DMS 273 treated with DMSO at 0.1 percent for 48 hours (cell line): ENCODE measurements at regions not wholly inside any gene's neighbourhood (a gene's known extent, or its start where the extent isn't known, plus 50 kb on each side); places are given as distances from the start of the nearest gene placed in this dataset.
"Not testable (repeated sequence)": the region's sequence is repeated elsewhere in the genome, so short reads cannot be mapped to it uniquely, and the experiment has no call there.

ENCODE experiments used
- DNase-seq: peaks from one replicate; lab custom pipeline; 2025; lab: John Stamatoyannopoulos, UW

DNA sequence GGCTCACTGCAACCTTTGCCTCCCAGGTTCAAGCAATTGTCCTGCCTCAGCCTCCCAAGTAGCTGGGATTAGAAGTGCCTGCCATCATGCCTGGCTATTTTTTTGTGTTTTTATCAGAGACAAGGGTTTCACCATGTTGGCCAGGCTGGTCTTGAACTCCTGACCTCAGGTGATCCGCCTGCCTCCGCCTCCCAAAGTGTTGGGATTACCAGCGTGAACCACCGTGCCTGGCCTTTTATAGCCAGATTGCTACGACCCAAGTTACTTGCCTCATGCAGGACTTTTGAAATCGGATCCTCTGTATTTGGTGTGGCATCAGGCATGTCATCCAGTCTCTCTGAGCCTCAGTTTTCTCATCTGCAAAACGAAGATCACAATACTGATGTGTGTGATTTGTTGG, 115.9 kb upstream of the MYCN start:
- DNase-seq = not testable (repeated sequence)

DNA sequence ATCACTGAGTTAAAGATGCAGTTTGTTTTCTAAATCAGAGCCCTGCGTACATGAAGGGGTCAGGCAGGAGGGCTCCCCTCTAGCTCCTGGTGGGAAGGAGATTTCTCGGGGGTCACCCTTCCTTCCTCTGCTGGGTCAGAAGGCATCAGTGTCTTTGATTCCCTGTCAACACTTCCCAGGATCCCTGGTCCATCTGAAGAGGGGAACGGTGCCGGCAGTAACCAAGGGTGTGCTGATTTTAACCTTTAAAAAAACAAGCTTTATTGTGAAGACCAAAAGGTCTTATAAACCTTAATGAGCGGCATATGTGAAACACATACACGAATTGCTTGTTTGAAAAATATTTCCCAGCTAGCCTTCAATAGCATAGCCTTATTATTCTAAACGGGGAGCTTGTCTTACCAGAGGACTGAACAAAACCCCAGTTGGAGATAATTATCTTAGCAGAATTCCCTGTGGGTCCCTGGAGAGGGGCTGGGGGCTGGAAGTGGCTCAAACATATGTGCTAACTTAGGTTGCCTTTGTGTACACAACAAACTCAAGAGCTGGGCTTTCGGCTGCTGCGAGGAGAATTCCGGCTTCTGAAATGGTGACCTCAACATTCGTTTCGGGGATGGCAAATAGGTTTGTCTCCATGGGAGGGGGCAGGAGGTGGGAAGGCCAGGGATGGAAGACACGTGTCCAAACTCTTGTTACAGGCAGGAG, 114.9 kb upstream of the MYCN start:
- no peak for DNase-seq

DNA sequence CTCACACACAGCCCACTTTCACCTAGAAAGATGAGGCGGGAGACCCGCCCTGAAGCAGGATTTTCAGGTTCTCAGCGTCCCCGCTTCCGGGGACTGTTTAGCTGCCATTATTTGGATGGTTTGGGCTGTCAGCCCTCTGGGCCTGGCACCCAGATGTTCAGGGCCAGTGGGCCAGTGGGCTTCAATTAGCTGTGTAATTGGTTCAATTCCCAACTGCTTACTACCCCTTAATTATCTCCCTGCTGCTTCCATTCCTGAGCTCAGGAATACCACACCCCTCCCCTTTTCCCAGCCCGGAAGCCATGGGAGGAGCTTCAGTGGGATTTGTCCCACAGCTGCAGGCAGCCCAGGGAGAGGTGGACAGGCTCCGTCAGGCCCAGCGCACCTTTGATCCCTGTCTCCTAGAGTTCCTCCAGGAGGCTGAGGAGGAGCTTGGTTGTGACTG, 114.1 kb upstream of the MYCN start:
- DNase-seq = no peak

DNA sequence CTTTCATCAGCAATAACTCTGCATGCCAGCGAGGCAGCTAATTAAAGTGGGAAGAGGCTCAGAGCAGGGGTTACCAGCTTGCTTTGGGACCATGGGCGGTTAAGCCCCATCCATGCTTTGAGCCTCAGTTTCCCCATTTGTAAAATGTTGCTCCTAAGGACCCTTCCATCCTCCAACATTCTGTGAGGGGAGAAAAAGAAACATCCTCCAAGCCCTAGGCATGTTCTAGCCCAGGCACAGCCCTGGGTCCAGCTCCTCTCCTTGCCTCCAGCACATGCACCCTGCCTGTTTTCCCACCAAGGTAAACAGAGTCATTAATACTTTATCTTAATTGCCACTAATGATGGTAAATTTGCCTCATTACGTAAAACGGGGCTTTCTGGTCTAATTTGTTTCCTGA, 113.3 kb upstream of the MYCN start:
- no peak for DNase-seq

DNA sequence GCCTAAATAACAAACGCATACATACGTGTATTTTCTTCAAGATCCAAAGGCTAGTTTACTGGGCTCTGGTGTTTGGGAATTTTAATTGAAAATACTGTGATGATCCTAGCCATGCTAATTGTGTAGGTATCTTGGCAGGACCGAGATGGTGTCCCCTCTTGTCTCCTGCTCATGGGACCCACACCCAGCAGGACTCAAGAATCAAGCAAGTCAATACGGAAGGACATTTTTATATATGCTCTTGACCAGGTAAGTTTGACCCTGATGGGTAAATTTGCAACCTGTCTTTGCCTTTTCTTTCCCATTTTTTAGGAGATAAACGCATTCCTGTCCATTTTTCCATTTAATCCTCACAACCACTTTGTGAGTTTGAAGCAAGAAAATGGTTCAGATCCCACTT, 111.8 kb upstream of the MYCN start:
- DNase-seq = no peak

DNA sequence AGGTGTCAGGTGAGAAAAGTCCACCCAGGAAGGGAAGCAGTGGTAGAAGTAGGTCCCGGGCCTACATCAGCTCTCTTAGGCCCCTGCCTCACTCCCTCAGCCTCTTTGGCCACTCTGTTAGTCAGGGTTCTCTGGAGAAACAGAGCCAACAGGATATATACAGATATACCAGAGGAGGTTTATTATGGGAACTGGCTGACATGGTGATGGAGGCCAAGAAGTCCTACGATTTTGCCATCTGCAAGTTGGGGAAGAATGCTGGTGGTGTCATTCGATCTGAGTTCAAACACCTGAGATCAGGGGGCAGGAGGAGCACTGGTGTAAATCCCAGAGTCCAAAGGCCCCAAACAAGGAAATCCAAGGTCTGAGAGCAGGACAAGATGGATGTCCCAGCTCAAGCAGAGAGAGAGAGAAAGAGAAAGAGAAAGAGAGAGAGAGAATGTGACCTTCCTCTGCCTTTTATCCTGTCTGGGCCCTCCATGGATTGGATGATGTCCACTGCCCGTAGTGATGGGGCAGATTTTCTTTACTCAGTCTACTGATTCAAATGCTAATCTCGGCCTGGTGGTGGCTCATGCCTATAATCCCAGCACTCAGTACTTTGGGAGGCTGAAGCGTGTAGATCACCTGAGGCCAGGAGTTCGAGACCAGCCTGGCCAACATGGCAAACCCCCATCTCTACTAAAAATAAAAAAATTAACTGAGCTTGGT, 111.1 kb upstream of the MYCN start:
- no peak for DNase-seq

DNA sequence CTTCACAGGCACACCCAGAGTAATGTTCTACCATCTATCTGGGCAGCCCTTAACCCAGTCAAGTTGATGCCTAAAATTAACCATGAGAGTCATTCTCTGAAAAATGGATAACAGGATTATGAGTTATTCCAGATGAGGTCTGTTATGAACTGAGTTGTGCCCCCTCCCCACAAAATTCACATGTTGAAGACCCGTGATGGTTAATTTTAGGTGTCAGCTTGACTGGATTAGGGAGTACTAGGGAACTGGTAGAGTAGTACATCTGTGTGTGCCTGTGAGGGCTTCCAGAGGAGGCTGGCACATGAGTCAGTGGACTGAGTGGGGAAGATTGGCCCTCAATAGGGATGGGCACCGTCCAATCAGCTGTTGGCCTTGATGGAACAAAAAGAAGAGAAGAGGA, 110.4 kb upstream of the MYCN start:
- DNase-seq = no peak

DNA sequence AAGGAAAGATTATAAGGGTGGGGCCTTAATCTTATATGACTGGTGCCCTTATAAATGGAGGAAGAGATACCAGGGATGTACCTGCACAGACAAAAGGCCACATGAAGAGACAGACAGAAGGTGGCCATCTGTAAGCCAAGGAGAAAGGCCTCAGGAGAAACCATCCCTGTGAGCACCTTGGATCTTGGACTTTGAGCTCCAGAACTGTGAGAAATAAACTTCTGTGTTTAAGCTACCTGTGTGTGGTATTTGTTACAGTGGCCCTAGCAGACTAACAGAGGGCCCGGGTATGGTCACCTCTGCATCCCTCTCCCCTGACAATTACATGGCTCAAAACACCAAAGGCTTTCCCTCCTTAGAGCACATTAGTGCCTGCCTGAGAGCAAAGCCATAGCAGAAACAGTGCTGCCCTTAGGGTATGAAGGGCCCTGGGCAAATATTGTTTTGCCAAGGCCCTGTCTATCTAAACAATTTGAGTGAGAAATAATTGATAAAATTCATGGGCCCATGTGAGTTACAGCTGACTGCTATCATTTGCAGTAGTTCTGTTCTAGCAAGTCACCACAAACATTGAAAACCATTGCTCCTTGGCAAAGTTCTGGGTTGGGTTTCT, 109.3 kb upstream of the MYCN start:
- no peak for DNase-seq

DNA sequence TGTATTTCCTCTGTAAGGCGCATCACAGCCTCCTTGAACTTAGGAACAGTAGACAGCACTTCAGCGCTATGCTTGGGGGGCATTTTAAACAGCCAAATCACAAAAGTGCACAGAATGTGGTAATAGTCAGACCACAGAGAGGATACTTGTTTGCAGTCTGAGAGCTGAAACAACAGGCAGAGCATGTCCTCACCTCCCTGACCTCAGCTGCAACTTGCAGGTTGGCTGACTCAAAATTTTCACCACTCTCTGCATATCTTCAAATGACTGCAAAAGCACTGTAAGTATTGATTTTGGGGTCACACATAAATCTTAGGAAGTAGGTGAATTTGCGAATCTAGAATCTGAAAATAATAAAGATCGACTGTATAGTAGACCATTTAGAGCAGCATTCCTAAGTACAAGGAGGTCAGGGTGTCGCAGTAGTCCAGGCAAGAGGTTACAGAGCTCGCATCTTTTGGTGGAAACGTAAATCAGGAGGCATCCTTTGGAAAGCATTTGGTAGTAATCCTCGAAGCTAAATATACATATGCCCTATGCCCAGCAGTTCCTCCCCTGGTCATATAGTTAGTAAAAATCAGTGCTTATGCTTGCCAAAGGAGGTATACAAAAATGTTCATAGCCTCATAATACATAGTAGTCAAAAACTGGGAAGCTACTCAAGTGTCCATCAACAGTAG, 108.2 kb upstream of the MYCN start:
- no peak for DNase-seq

DNA sequence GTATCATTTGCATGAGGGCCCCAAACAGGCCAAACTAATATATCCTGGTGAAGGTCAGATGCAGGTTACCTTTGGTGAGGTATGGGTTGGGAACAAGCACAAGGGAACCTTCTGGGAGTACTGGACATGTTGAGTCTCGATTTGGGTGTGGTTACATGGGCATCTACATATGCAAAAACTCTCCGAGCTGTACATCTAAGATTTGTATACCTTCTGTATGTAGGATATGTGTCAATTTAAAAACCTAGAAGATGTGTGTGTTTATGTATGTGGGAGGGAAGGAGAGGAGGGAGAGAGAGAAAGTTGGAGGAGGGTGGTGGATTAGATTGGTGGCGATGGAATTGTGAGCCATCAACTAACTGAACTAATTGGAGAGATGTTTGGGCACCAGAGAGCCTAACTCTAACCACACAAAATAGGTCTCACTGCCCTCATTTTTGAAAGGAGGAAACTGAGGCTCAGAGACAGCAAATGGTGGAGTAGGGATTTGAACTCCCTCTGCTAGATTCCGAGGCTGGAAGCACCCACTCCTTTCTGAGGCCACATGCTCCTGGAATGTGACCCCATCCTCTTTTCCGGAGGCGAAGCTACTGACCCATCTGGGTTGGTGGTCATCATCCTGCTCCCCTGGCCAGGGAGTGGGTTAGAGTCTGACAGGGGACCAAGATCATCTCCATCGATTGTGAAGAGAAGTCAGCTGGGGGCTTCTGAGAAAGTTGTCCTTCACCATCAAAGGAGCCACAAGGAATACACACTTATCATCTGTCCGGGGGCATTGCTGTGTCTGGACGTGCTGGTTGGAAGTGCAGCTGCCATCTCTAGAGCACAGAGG, 107.3 kb upstream of the MYCN start:
- no peak for DNase-seq

DNA sequence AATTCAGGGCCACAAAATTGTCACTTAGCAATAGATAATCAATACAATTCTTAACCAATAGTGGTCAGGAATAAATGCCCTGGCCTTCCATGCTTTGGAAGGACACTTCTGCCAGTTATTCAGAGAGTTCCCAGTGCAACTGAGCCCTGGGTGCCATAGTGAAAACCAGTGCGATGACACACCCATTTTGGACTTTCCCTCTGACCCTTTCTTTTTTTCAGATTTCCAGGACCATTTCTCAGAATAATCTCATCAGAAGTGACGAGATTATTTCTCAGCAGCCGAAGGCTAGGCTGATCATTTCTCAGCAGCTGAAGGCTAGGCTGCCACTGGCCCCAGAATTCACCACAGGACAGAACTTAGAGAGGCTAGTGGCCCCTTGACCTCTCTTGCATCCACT, 106.6 kb upstream of the MYCN start:
- no peak for DNase-seq

DNA sequence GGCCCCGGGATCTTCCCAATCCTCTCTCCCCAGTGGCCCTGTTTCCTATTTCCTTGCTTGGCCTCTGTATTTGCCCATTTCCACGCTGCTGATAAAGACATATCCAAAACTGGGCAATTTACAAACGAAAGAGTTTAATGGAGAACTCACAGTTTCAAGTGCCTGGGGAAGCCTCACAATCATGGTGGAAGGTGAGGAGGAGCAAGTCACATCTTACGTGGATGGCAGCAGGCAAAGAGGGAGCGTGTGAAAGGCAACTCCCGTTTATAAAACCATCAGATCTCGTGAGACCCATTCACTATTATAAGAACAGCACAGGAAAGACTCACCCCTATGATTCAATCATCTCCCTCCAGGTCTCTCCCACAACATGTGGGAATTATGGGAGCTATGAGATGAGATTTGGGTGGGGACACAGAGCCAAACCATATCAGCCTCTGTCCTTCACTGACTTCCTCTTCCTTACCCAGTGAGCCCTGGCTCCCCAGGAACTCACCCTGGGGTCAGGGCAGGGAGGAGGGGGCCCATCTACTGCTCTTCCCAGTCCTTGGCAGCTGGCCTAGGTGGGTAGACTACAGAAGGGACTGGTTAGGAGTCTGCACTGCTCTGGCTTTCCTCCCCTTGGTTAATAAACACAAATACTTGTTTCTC, 105.8 kb upstream of the MYCN start:
- DNase-seq = no peak

DNA sequence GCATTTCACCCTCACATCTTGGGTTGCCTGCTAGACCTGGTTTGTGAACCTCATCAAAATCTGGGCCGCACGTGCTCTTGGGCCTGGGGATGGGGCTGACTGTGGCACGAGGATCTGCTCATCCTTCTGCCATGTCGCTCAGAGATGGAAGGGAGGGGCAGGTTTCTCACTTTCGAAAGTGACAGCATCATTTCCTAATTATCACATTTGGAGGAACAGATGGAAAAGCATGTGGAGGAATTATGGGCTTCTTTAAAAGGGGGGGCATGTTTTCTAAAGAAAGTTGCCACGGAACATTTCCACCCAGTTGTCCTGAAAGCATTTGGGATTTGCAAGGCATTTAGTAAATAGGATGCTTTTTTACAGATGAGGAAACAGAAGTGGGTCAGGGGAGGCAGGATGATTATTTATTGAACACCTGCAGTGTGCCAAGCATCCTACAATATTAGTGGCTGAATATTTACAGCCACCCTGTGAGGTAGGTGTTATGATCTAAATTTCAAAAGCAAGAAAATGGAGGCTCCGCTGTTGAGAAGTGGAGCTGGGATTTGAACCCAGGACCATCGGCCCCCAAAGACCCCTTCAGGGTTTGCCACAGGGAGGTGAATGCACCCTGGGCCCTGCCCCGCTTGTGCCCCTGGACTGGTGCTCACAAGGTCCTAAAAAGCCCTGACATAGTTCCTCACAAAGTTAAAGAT, 104.2 kb upstream of the MYCN start:
- no peak for DNase-seq

DNA sequence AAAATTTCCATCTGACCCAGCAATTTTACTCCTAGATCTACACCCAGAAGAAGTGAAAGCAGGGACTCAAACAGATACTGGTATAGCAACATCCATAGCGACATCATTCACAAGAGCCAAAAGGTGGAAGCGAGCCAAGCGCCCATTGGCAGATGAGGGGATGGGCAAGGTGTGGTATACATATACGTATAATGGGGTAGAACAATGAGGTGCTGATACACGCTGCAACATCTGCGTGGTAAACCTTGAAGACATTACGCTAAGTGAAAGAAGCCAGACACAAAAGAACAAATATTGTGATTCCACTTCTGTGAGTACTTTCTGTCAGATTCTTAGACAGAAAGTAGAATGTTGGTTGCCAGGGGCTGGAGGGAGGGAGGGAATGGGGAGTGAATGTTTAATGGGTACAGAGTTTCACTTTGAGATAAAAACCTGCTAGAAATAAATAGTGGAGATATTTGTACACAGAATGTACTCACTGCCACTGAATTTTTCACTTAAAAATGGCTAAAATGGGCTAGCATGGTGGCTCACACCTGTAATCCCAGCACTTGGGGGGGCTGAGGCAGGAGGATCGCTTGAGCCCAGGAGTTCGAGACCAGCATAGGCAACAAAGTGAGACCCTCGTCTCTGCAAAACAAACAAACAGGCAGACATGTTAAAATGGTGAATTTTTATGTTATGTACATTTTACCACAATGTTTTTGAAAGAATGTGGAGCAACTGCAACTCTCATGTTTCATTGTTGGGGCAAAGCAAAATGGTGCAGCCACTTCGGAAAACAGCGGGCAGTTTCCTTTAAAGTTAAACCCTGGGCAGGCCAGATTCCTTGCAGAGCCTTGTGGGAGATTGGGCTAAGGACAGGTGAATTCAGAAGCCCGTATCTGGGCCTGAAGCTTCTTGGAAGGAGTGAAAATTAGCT, 103.4 kb upstream of the MYCN start:
- no peak for DNase-seq

DNA sequence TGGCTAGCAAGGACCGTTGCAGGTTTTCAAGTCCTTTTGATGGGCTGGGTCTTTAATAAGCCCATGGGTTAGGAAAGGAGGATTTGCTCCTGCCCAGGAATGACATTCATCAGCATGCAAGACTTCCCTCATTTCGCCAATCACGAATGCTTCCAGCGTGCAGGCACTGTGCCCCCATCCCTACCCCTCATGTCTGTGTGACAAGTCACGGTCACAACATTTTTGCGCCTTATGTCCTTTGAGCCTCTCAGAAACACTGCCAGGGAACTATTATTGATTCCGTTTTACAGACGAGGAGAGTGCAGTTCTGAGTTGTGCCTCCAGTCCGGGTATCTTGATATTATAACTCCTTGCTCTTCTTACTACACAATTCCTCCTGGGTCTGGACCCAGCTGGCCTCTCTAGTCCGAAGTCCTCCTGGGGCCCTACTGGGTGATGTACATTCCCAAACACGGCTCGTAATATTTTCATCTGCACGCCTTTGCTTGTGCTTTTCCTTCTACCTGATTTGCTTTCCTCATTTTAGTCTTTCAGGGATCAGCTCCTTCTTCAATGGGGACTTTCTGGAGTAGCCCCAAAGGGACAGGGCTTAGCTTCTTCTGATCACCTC, 101.8 kb upstream of the MYCN start:
- no peak for DNase-seq

DNA sequence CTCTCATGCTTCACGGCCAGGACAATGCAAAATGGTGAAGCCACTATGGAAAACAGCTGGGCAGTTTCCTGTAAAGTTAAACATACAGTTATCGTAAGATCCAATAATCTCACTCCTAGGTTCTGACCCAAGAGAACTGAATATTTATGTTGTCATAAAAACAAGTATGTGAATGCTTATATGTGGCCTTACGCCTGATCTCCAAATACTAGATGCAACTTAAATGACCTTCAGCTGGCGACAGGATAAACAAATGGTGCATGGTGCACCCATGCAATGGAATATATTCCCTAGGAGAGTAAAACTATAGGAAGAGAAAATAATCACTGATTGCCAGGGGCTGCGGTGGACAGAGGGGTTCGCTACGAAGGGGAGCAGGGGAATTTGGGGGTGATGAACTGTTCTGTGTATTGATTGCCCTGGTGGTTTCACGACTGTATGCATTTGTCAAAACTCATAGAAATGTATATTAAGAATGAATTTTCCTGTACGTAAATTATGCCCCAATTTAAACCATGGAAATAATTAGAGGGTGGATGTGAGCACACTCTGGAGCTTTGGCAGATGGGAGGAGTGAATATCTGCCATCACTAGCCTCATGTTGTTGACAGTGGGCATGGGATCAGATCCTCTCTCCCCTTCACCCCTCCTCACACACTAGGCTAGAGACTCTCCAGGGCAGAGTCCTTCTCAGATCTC, 100.8 kb upstream of the MYCN start:
- DNase-seq = no peak

DNA sequence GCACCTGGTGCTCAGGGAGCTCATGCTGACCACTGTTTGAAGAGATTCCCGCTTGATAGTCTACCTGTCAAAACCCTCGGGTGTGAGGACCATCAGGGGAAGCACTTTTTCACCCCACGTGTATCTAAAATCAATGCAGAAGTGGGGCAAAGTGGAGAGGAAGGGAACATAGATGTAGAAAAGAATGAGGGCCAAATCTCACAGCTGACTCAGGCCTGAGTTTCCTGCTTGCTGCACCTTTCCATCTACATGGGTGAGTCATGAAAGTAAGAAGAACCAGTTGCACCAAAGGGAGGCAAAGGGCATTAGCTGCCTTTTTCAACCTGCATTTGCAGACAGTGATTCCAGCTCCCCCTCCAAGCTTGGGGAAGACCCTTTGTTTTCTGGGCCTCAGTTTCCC, 100.2 kb upstream of the MYCN start:
- no peak for DNase-seq

DNA sequence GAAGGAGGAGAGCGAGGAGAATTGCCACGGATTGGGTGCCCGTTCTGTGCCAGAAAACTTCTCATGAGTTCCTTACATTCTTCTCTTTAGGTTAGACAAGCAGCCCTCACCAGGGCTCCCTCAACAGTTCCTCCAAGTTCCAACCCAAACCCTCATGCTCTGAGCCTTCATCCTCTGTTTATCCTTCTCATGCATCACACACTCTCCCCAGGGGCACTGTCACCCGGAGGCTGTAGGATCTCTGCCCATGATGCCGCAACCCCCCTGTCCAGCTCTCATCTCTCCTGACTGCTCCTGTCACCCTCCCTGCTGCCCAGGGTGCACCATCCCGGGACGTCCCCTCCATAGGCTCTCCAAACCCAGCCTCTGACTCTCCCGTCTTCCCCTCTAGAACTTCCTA, 99.4 kb upstream of the MYCN start:
- DNase-seq = no peak
